NT2/D1 (cell line): ENCODE measurements at regions not wholly inside any gene's neighbourhood (a gene's known extent, or its start where the extent isn't known, plus 50 kb on each side); places are given as distances from the start of the nearest gene placed in this dataset.

Experiments
- SUZ12 ChIP-seq: IDR thresholded peaks from 2 replicates; pipeline ENCODE4 v1.6.1; 2011; ENCODE audit not compliant: insufficient read length, insufficient read depth; ENCODE audit errors: extremely low read depth
- ZNF274 ChIP-seq: IDR thresholded peaks from 2 replicates; pipeline ENCODE4 v1.6.1; 2011; ENCODE audit warnings: mild to moderate bottlenecking, low read depth, low read length

DNA sequence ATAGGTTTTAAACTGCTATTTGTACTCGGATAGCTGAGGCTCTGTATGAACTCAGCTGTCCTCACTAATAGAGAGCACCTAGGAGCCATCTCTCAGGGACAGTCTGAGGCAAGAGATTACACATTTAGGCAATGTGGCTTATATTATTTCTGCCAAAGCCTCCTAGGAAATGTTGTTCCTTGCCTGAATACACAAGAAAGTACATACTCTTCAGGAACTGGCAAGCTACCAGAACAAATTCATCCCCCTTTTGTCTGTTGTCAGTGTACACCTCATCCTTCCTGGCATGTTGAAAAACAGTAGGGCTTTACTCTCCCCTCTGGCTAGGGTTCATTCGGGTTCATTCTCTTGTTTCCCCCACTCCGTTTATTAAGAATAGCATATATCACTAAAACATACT lies 615.9 kb upstream of the FAT3 start:
- TF ChIP-seq SUZ12 (no peak), ZNF274 (no peak)
